ENCODE measurements at regions not wholly inside any gene's neighbourhood (a gene's known extent, or its start where the extent isn't known, plus 50 kb on each side); places are given as distances from the start of the nearest gene placed in this dataset.
A peak's percentile ranks its signal among the peaks of the same experiment; 100 is the strongest.
"Not testable (repeated sequence)": the region's sequence is repeated elsewhere in the genome, so short reads cannot be mapped to it uniquely, and the experiment has no call there.

GRCh38 chr1:65527707-65528503 lies 107.4 kb downstream of the LEPR start:
- Histone ChIP-seq H3K4me1 (ENCODE audit: control insufficient read depth, insufficient read depth, low read length) (no peaks in the 10 kb centered on the region), H3K9me3 (ENCODE audit: control insufficient read depth, insufficient read depth, low read depth, low read length) (peaks cover 5% of the 10 kb centered on the region; the same call in 1 of the 2 replicates), H3K9ac (ENCODE audit: low read length) (no peak overlapping the region), H3K36me3 (ENCODE audit: control insufficient read depth, insufficient read depth, low read length) (no peaks in the 10 kb centered on the region), H3K27ac (ENCODE audit: low read depth, low read length) (no peak overlapping the region), H3K27me3 (ENCODE audit: control insufficient read depth, insufficient read depth, low read length) (peaks cover 51% of the 10 kb centered on the region), H3K4me3 (ENCODE audit: low read depth, low read length) (no peak overlapping the region)

- no peak overlapping the region for H3K9ac ChIP-seq (ENCODE audit: low read length)
- H3K9me3 ChIP-seq (ENCODE audit: control insufficient read depth, insufficient read depth, low read depth, low read length): peaks cover 9% of the 10 kb centered on the region; the same call in 1 of the 2 replicates
- no peak overlapping the region for H3K27ac ChIP-seq (ENCODE audit: low read depth, low read length)
- H3K4me3 ChIP-seq (ENCODE audit: low read depth, low read length): no peak overlapping the region
- H3K36me3 ChIP-seq (ENCODE audit: control insufficient read depth, insufficient read depth, low read length): no peaks in the 10 kb centered on the region
- H3K27me3 ChIP-seq (ENCODE audit: control insufficient read depth, insufficient read depth, low read length): peaks cover 10% of the 10 kb centered on the region
- H3K4me1 ChIP-seq (ENCODE audit: control insufficient read depth, insufficient read depth, low read length): no peaks in the 10 kb centered on the region
Measured at GRCh38 chr1:65531972-65532570, 111.6 kb downstream of the LEPR start.

DNA sequence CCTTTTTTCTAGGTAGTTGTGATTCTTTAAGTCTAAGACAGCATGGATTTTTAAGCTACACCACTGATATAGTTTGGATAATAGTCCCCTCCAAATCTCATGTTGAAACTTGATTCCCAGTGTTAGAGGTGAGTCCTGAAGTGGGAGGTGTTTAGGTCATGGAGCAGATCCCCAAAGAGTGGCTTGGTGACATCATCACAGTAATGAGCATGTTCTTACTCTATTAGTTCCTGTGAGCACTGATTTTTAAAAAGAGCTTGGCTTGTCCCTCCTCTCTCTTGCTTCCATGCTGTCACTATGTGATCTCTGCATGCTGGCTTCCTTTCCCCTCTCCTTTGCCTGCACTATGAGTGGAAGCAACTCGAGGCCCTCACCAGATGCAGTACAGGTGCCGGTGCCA lies 115.5 kb downstream of the LEPR start:
- Histone ChIP-seq H3K4me3 (ENCODE audit: low read depth, low read length) (no peak overlapping the region), H3K27me3 (ENCODE audit: control insufficient read depth, insufficient read depth, low read length) (no peaks in the 10 kb centered on the region), H3K9me3 (ENCODE audit: control insufficient read depth, insufficient read depth, low read depth, low read length) (peaks cover 9% of the 10 kb centered on the region; the same call in 1 of the 2 replicates), H3K9ac (ENCODE audit: low read length) (no peak overlapping the region), H3K4me1 (ENCODE audit: control insufficient read depth, insufficient read depth, low read length) (0 out of 2 replicates have a peak, but pooled peaks cover 3% of the 10 kb centered on the region), H3K36me3 (ENCODE audit: control insufficient read depth, insufficient read depth, low read length) (no peaks in the 10 kb centered on the region), H3K27ac (ENCODE audit: low read depth, low read length) (no peak overlapping the region)

GRCh38 chr1:65538086-65538485 lies 117.6 kb downstream of the LEPR start:
- Histone ChIP-seq H3K27ac (ENCODE audit: low read depth, low read length) (no peak overlapping the region), H3K4me3 (ENCODE audit: low read depth, low read length) (no peak overlapping the region), H3K9me3 (ENCODE audit: control insufficient read depth, insufficient read depth, low read depth, low read length) (0 out of 2 replicates have a peak, but pooled peaks cover 2% of the 10 kb centered on the region), H3K4me1 (ENCODE audit: control insufficient read depth, insufficient read depth, low read length) (0 out of 2 replicates have a peak, but pooled peaks cover 3% of the 10 kb centered on the region), H3K27me3 (ENCODE audit: control insufficient read depth, insufficient read depth, low read length) (no peaks in the 10 kb centered on the region), H3K36me3 (ENCODE audit: control insufficient read depth, insufficient read depth, low read length) (no peaks in the 10 kb centered on the region), H3K9ac (ENCODE audit: low read length) (no peak overlapping the region)

DNA sequence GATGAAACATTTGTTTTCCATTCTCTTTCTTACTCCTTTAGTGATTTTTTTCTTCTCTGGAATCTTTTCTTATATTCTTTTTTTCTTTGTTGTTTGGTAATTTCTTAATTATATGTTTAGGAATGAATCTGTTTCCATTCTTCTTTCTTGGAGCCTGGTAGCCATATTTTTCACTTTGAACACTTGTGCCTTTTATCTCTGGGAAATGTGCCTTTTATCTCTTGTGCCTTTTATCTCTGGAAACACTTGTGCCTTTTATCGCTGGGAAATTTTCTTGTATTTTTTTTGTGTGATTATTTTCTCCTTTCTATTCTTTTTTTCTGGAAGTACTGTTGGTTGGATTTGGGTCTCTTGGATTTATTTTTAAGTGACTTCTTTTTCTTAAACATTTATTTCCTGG lies 118.2 kb downstream of the LEPR start:
- H3K9me3 ChIP-seq (ENCODE audit: control insufficient read depth, insufficient read depth, low read depth, low read length): no peaks in the 10 kb centered on the region
- H3K27me3 ChIP-seq (ENCODE audit: control insufficient read depth, insufficient read depth, low read length): no peaks in the 10 kb centered on the region
- no peak overlapping the region for H3K9ac ChIP-seq (ENCODE audit: low read length)
- H3K4me1 ChIP-seq (ENCODE audit: control insufficient read depth, insufficient read depth, low read length): 0 out of 2 replicates have a peak, but pooled peaks cover 3% of the 10 kb centered on the region
- no peaks in the 10 kb centered on the region for H3K36me3 ChIP-seq (ENCODE audit: control insufficient read depth, insufficient read depth, low read length)
- H3K27ac ChIP-seq (ENCODE audit: low read depth, low read length): no peak overlapping the region
- H3K4me3 ChIP-seq (ENCODE audit: low read depth, low read length): no peak overlapping the region

DNA sequence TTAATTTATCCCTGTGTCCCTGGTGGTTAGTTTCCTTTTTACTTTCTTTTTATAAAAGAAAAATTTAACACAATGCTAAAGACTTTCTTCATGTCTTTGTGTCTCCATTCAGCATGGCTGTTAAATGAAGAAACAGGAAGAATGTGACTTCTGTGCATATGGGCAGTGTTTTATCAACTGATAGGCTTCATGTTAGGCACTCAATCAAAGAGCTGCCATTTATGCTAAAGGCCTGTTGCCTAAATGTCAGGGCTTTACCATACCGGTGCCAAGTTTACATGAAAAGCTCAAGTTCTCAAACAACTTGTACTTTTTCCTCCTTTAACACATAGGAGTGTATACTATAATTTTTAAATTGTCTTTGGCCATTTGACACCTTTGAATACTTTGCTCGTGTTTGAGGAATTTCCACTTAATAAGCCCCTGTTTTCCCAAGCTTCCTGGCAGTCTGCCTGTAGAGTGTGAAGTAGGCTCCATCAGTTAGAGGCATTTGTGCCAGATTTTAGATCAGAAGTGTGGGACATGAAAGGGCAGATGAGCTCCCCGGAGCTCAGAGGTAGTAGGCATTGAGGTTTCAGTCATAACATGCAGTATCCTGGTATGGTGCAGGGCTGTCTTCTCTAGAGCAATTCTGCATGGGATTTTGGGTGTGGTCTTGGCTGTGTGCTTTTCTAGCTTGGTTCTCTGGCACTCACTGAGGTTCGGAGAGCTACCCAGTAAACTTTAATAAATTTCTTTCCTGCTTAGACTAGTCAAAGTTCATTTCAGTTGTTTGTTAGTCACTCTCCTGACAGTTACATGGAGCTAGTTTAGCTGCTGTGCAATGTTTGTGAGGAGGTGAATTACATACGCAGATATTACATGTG lies 119.0 kb downstream of the LEPR start:
- Histone ChIP-seq H3K9me3 (ENCODE audit: control insufficient read depth, insufficient read depth, low read depth, low read length) (no peaks in the 10 kb centered on the region), H3K4me1 (ENCODE audit: control insufficient read depth, insufficient read depth, low read length) (0 out of 2 replicates have a peak, but pooled peaks cover 3% of the 10 kb centered on the region), H3K36me3 (ENCODE audit: control insufficient read depth, insufficient read depth, low read length) (no peaks in the 10 kb centered on the region), H3K27ac (ENCODE audit: low read depth, low read length) (no peak overlapping the region), H3K9ac (ENCODE audit: low read length) (no peak overlapping the region), H3K27me3 (ENCODE audit: control insufficient read depth, insufficient read depth, low read length) (no peaks in the 10 kb centered on the region), H3K4me3 (ENCODE audit: low read depth, low read length) (no peak overlapping the region)

- H3K27me3 ChIP-seq (ENCODE audit: control insufficient read depth, insufficient read depth, low read length): no peaks in the 10 kb centered on the region
Measured at GRCh38 chr1:65541161-65541560, 120.7 kb downstream of the LEPR start.

GRCh38 chr1:65541865-65542264 lies 121.4 kb downstream of the LEPR start:
- no peaks in the 10 kb centered on the region for H3K36me3 ChIP-seq (ENCODE audit: control insufficient read depth, insufficient read depth, low read length)
- H3K27ac ChIP-seq (ENCODE audit: low read depth, low read length): no peak overlapping the region
- no peak overlapping the region for H3K4me3 ChIP-seq (ENCODE audit: low read depth, low read length)
- H3K9ac ChIP-seq (ENCODE audit: low read length): no peak overlapping the region
- 0 out of 2 replicates have a peak, but pooled peaks cover 3% of the 10 kb centered on the region for H3K4me1 ChIP-seq (ENCODE audit: control insufficient read depth, insufficient read depth, low read length)
- H3K27me3 ChIP-seq (ENCODE audit: control insufficient read depth, insufficient read depth, low read length): no peaks in the 10 kb centered on the region
- no peaks in the 10 kb centered on the region for H3K9me3 ChIP-seq (ENCODE audit: control insufficient read depth, insufficient read depth, low read depth, low read length)

More at GRCh38 chr1:65541161-65541560, 120.7 kb downstream of the LEPR start:
- no peak overlapping the region for H3K27ac ChIP-seq (ENCODE audit: low read depth, low read length)
- no peaks in the 10 kb centered on the region for H3K9me3 ChIP-seq (ENCODE audit: control insufficient read depth, insufficient read depth, low read depth, low read length)
- H3K4me3 ChIP-seq (ENCODE audit: low read depth, low read length): no peak overlapping the region
- H3K36me3 ChIP-seq (ENCODE audit: control insufficient read depth, insufficient read depth, low read length): no peaks in the 10 kb centered on the region
- 0 out of 2 replicates have a peak, but pooled peaks cover 3% of the 10 kb centered on the region for H3K4me1 ChIP-seq (ENCODE audit: control insufficient read depth, insufficient read depth, low read length)
- H3K9ac ChIP-seq (ENCODE audit: low read length): no peak overlapping the region

DNA sequence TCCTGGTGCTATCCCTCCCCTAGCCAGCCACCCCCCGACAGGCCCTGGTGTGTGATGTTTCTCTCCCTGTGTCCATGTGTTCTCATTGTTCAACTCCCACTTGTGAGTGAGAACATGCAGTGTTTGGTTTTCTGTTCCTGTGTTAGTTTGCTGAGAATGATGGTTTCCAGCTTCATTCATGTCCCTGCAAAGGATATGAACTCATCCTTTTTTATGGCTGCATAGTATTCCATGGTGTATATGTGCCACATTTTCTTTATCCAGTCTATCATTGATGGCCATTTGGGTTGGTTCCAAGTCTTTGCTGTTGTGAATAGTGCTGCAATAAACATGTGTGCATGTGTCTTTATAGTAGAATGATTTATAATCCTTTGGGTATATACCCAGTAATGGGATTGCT lies 122.1 kb downstream of the LEPR start:
- not testable (repeated sequence) for H3K9ac ChIP-seq (ENCODE audit: low read length); H3K9me3 ChIP-seq (ENCODE audit: control insufficient read depth, insufficient read depth, low read depth, low read length); H3K36me3 ChIP-seq (ENCODE audit: control insufficient read depth, insufficient read depth, low read length); H3K4me3 ChIP-seq (ENCODE audit: low read depth, low read length); H3K4me1 ChIP-seq (ENCODE audit: control insufficient read depth, insufficient read depth, low read length); H3K27ac ChIP-seq (ENCODE audit: low read depth, low read length); H3K27me3 ChIP-seq (ENCODE audit: control insufficient read depth, insufficient read depth, low read length)

DNA sequence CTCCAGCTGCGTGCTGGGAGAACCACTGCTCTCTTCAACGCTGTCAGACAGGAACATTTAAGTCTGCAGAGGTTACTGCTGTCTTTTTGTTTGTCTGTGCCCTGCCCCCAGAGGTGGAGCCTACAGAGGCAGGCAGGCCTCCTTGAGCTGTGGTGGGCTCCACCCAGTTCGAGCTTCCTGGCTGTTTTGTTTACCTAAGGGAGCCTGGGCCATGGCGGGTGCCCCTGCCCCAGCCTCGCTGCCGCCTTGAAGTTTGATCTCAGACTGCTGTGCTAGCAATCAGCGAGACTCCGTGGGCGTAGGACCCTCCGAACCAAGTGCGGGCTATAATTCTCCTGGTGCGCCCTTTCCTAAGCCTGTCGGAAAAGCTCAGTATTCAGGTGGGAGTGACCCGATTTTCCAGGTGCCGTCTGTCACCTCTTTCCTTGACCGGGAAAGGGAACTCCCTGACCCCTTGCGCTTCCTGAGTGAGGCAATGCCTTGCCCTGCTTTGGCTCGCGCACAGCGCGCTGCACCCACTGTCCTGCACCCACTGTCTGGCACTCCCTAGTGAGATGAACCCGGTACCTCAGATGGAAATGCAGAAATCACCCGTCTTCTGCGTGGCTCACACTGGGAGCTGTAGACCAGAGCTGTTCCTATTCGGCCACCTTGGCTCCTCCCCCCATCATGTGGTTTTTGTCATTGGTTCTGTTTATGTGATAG lies 130.0 kb downstream of the LEPR start:
- not testable (repeated sequence) for H3K27me3 ChIP-seq (ENCODE audit: control insufficient read depth, insufficient read depth, low read length); H3K9me3 ChIP-seq (ENCODE audit: control insufficient read depth, insufficient read depth, low read depth, low read length); H3K4me1 ChIP-seq (ENCODE audit: control insufficient read depth, insufficient read depth, low read length); H3K27ac ChIP-seq (ENCODE audit: low read depth, low read length); H3K36me3 ChIP-seq (ENCODE audit: control insufficient read depth, insufficient read depth, low read length)
- peak overlapping the region; percentile 59 for H3K4me3 ChIP-seq (ENCODE audit: low read depth, low read length)
- peak overlapping the region; percentile 6 for H3K9ac ChIP-seq (ENCODE audit: low read length)
